Skeletal muscle tissue (tissue), 3 donors: ENCODE measurements at regions not wholly inside any gene's neighbourhood (a gene's known extent, or its start where the extent isn't known, plus 50 kb on each side); places are given as distances from the start of the nearest gene placed in this dataset.

Experiments used
- H3K27ac ChIP-seq: one replicate; pipeline ENCODE4 v1.7.0; 2013; ENCODE audit warnings: mild to moderate bottlenecking, low read depth, low read length, inconsistent platforms
- H3K27me3 ChIP-seq, 3 donors: one replicate each; pipeline ENCODE4 v1.7.0; 2013; ENCODE audit warnings: low read length in 3 of 3; ENCODE audit not compliant: control insufficient read depth in 3 of 3, insufficient read depth in 3 of 3
- H3K36me3 ChIP-seq, 3 donors: one replicate each; pipeline ENCODE4 v1.7.0; 2013; ENCODE audit warnings: low read length in 3 of 3; ENCODE audit not compliant: control insufficient read depth in 3 of 3, insufficient read depth in 3 of 3
- H3K4me1 ChIP-seq, 3 donors: one replicate each; pipeline ENCODE4 v1.7.0; 2013; ENCODE audit warnings: low read length in 3 of 3, mild to moderate bottlenecking in 3 of 3; ENCODE audit not compliant: control insufficient read depth in 3 of 3, insufficient read depth in 3 of 3
- H3K4me3 ChIP-seq, 3 donors: one replicate each; pipeline ENCODE4 v1.7.0; 2013; ENCODE audit warnings: low read length in 3 of 3
- H3K9ac ChIP-seq, 3 donors: one replicate each; pipeline ENCODE4 v1.7.0; 2013; ENCODE audit warnings: low read length in 3 of 3, mild to moderate bottlenecking in 3 of 3, moderate library complexity in 2 of 3, low read depth in 1 of 3
- H3K9me3 ChIP-seq, 3 donors: one replicate each; pipeline ENCODE4 v1.7.0; 2013; ENCODE audit warnings: low read length in 3 of 3; ENCODE audit not compliant: control insufficient read depth in 3 of 3
- donor health status: Osteomylitis.

- Histone ChIP-seq H3K4me1 (no peaks in the 10 kb centered on the region), H3K27me3 (no peaks in the 10 kb centered on the region), H3K9me3 (no peaks in the 10 kb centered on the region), H3K9ac (no peak overlapping the region), H3K27ac (no peak overlapping the region), H3K36me3 (no peaks in the 10 kb centered on the region), H3K4me3 (no peak overlapping the region)
Measured at GRCh38 chr1:99110140-99111041, 105.7 kb upstream of the PLPPR5 start.

- Histone ChIP-seq H3K4me3 (no peak overlapping the region), H3K27ac (no peak overlapping the region), H3K4me1 (no peaks in the 10 kb centered on the region), H3K36me3 (no peaks in the 10 kb centered on the region), H3K9ac (no peak overlapping the region), H3K9me3 (no peaks in the 10 kb centered on the region), H3K27me3 (no peaks in the 10 kb centered on the region)
Measured at GRCh38 chr1:99115231-99115630, 110.6 kb upstream of the PLPPR5 start.

GRCh38 chr1:99119188-99119587, 114.5 kb upstream of the PLPPR5 start:
- Histone ChIP-seq H3K4me3 (no peak overlapping the region), H3K27ac (no peak overlapping the region), H3K9ac (no peak overlapping the region), H3K27me3 (no peaks in the 10 kb centered on the region), H3K9me3 (no peaks in the 10 kb centered on the region), H3K36me3 (no peaks in the 10 kb centered on the region), H3K4me1 (no peaks in the 10 kb centered on the region)

GRCh38 chr1:99122039-99122438, 117.4 kb upstream of the PLPPR5 start:
- Histone ChIP-seq H3K27me3 (no peaks in the 10 kb centered on the region), H3K36me3 (no peaks in the 10 kb centered on the region), H3K4me1 (no peaks in the 10 kb centered on the region), H3K4me3 (no peak overlapping the region), H3K9ac (no peak overlapping the region), H3K27ac (no peak overlapping the region), H3K9me3 (peaks cover 0 to 3% (median 0%) of the 10 kb centered on the region in 3 donors)

DNA sequence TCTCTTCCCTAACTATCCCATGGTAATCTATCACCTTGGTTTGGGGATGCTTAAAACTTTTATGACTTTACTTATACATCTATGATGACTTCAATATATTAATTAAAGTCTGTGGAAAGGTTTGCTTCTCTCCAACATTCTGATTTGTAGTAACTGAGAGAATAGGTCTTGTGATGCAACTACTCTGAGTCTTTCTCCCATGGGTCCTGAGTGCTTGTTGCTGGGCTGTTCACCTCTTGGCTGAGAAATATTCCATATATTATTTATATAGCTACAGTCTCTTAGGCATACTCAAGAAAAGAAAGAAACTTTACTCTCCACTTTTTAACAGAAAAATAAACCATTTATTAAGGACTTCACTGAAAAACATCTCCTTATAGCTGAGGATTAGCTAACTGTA, 119.3 kb upstream of the PLPPR5 start:
- no peak overlapping the region for H3K4me3 ChIP-seq
- H3K9ac ChIP-seq = no peak overlapping the region
- H3K36me3 ChIP-seq = no peaks in the 10 kb centered on the region
- H3K4me1 ChIP-seq = no peaks in the 10 kb centered on the region
- peaks cover 0 to 3% (median 0%) of the 10 kb centered on the region in 3 donors for H3K9me3 ChIP-seq
- no peaks in the 10 kb centered on the region for H3K27me3 ChIP-seq
- H3K27ac ChIP-seq = no peak overlapping the region

DNA sequence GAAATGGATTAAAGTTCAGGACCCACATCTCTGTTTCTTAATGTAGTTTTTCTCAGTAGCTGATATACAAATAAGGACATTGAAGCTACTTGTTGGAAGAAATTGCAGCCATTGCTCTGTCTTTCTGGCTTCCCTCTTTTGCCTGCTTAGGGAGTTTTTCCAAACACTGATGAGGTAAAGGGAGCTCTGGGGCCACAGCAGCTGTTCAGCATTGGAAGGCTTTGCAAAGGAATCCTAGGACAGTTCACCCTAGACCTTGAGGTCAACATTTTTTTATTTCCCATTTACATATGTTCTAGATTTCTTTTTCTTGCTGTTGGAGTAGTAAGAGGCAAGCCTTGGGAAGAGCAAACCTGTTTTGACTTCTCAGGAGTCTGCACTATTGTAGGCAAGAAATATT, 126.9 kb upstream of the PLPPR5 start:
- no peak overlapping the region for H3K9ac ChIP-seq
- H3K36me3 ChIP-seq = no peaks in the 10 kb centered on the region
- H3K9me3 ChIP-seq = no peaks in the 10 kb centered on the region
- H3K4me1 ChIP-seq = no peaks in the 10 kb centered on the region
- no peak overlapping the region for H3K27ac ChIP-seq
- H3K27me3 ChIP-seq = no peaks in the 10 kb centered on the region
- no peak overlapping the region for H3K4me3 ChIP-seq

DNA sequence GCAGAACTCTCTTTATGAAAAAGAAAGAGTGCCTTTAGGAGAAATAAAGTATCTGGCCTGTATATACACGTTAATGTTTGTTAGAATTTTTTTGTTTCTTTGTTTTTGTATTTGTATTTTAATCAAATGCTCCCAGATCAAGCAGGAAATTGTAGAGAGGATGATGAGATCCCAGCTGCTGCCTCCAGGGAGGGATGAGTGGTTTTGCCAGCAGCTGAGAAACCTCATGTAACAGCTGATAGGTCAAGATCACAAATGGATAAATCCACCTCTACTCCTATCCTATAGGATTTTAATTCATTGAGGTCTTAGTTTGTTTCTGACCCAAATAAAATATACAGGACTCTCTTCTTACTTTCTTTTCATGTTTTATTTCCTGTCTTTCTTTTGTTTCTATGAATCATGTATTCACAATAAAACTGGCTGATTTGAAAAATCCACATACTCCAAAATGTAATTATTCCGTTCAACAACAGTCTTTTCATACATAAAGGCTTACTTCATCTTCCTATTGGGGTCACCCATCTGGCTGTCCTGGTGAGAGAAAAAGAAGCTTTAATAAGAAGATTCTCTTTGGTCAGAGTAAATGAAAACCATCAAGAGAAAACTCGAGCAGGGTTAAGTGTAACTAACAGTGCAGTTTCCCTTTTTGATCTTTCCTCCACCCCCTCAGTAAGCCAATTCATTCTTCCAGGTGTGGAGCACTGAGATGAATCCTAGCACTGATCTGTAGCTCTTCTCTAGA, 129.3 kb upstream of the PLPPR5 start:
- H3K4me1 ChIP-seq = no peaks in the 10 kb centered on the region
- H3K9ac ChIP-seq = no peak overlapping the region
- no peaks in the 10 kb centered on the region for H3K9me3 ChIP-seq
- H3K27me3 ChIP-seq = no peaks in the 10 kb centered on the region
- no peak overlapping the region for H3K4me3 ChIP-seq
- no peaks in the 10 kb centered on the region for H3K36me3 ChIP-seq
- H3K27ac ChIP-seq = no peak overlapping the region

DNA sequence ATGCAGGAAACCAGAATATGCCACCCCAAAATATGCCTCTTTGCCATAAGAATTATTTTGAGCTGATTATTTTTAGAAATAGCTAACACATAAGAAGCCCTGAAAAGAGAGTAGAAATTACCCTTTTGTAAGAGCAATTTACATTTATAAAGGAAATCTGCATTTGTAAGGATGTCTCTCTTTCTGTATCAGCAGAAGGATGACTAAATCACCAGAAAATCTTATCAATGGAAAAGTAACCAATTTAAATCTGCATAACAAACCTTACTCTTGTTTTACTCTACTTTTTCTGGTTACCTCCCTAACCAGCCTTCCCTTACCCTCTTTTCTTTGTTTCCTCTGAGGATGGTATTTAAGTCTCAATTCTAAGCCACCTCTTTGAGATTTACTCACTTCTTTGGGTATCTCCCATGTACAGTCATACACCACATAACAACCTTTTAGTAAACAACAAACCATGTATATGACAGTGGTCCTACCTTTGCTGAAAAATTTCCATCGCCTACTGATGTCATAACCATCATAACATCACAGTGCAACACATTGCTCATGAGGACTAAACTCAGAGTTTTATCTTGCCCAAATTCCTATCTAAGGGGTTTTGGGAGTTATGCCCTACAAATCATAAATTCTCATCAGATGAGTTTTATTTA, 126.6 kb upstream of the PLPPR4 start:
- H3K36me3 ChIP-seq = no peaks in the 10 kb centered on the region
- H3K27ac ChIP-seq = no peak overlapping the region
- no peaks in the 10 kb centered on the region for H3K9me3 ChIP-seq
- no peak overlapping the region for H3K9ac ChIP-seq
- no peak overlapping the region for H3K4me3 ChIP-seq
- H3K27me3 ChIP-seq = no peaks in the 10 kb centered on the region
- H3K4me1 ChIP-seq = no peaks in the 10 kb centered on the region

- Histone ChIP-seq H3K9me3 (no peaks in the 10 kb centered on the region), H3K27ac (no peak overlapping the region), H3K4me3 (no peak overlapping the region), H3K27me3 (no peaks in the 10 kb centered on the region), H3K36me3 (no peaks in the 10 kb centered on the region), H3K4me1 (no peaks in the 10 kb centered on the region), H3K9ac (no peak overlapping the region)
Measured at GRCh38 chr1:99139876-99140275, 124.4 kb upstream of the PLPPR4 start.
